GM21515 (cell line): ENCODE measurements at regions not wholly inside any gene's neighbourhood (a gene's known extent, or its start where the extent isn't known, plus 50 kb on each side); places are given as distances from the start of the nearest gene placed in this dataset.

Experiments
- ATAC-seq: cut with Tn5 transposase; IDR thresholded peaks from one replicate; pipeline ENCODE4 v1.9.1; 2021; ENCODE audit not compliant: unreplicated experiment

DNA sequence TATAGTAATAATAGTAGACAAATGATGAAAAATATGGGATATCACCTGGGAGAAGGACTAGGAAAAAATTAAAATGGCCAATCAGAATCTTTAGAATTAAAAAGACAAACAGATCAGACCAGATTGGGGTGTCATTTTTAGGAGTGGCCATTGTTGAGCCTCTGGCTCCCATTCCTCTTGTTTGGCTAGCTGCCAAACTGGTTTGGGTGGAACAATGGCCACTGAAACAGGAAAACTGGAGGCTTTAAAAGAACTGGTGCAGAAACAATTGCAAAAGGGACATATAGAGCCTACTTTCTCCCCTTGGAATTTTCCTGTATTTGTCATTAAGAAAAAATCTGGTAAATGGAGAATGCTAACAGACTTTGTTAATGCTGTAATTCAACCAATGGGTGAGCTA lies 294.8 kb upstream of the DKK2 start:
- ATAC-seq = no peak

GRCh38 chr4:107319386-107319785 lies 283.3 kb upstream of the DKK2 start:
- no peak for ATAC-seq

DNA sequence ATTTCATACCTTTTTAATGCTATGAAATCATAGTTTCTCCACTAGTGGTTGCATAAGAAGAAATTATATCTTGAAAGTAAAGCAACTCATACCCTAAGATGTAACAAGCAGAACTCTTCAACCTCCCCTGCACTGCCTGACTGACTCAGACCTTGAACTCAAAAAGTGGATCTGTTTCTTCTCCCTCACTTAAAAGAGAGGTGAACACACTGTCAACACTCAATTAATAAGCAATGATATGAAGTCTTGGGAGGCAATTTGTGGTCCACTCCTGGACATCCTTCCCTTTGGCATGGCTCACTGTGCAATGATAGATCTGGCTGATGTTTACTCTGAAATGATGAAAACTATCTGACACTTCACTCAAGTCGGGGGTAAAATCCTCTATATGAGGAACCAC lies 282.0 kb upstream of the DKK2 start:
- ATAC-seq = no peak

GRCh38 chr4:107317611-107318010 lies 281.5 kb upstream of the DKK2 start:
- ATAC-seq = no peak

DNA sequence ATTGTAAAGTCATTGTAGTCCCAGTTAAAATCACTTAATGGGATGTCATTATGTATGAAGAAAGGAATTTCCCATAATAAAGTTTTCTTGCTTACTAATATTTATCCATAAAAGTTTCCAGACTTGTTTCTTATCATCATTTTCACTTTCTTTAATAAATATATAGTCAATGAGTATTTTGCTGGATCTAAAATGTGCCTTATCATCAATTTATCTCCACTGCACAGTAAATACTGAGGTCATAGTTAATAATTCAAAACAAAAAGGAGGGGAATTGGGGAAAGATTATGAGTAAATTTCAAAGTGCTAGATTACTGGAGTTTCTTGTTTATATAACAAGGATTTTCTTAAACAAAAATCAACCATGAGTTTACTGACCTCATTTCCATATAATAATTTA lies 279.5 kb upstream of the DKK2 start:
- no peak for ATAC-seq

DNA sequence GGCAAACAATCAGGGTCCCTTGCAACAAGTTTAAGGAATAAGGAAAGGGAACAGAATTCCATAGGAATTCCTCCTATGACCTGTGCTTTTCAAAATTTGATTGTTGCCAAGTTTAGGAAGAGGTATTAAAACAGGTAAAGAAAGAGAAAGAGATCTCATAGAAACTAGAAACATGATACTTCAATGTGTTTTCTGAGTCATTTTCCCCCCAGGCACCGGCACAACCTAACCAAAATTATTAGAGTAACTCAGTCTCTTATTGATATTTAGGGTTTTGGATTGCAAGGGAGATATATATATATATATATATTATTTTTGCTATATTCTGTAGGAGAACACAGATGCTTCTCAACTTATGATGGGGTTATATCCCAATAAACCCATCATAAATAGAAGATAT lies 278.0 kb upstream of the DKK2 start:
- no peak for ATAC-seq

GRCh38 chr4:107312366-107312765 lies 276.3 kb upstream of the DKK2 start:
- ATAC-seq = no peak

DNA sequence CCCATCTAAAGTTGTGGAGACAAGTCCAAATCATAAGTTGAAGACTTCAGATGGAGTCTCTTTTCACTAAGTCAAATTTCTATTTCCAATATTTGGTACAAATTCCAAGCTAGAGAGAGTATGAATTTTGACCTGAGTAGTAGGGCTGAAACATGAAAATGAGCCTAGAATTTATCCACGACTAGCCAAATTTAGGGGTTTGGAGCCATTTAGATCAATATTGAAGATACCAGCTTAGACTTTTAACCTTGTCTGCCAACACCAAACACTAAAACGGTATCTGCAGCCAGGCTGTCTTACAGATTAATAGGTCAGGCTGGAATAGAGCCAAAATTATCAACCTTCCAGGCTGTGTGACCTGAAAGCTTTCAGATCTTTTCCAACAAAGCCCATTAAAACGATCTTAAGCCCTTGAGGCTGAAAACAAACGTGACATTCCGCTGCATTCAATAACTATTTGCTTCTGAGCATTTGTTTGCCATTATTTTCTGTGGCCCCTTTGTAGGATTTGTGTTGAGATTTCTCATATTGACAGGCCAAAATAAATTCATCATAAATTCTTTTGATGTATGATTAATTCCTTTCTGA lies 268.7 kb upstream of the DKK2 start:
- ATAC-seq = no peak

GRCh38 chr4:107299646-107300045 lies 263.5 kb upstream of the DKK2 start:
- no peak for ATAC-seq

DNA sequence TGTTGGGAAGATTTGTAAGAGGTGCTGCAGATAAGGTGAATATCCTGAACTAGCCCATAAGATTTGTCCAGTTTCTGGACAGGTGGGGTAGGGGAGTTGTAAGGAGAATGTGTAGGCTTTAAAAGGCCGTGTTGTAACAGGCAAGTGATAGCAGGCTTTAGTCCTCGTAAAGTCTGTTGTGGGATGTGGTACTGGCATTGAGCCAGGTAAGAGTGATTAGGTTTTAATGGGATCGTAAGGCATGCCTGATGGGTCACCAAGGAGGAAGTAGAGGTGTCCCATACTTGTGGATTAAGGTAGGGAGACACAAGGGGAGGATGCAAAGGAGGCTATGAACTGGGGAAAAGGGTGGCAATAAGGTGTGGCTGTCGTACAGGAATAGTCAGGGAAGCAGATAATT lies 256.9 kb upstream of the DKK2 start:
- ATAC-seq = no peak

DNA sequence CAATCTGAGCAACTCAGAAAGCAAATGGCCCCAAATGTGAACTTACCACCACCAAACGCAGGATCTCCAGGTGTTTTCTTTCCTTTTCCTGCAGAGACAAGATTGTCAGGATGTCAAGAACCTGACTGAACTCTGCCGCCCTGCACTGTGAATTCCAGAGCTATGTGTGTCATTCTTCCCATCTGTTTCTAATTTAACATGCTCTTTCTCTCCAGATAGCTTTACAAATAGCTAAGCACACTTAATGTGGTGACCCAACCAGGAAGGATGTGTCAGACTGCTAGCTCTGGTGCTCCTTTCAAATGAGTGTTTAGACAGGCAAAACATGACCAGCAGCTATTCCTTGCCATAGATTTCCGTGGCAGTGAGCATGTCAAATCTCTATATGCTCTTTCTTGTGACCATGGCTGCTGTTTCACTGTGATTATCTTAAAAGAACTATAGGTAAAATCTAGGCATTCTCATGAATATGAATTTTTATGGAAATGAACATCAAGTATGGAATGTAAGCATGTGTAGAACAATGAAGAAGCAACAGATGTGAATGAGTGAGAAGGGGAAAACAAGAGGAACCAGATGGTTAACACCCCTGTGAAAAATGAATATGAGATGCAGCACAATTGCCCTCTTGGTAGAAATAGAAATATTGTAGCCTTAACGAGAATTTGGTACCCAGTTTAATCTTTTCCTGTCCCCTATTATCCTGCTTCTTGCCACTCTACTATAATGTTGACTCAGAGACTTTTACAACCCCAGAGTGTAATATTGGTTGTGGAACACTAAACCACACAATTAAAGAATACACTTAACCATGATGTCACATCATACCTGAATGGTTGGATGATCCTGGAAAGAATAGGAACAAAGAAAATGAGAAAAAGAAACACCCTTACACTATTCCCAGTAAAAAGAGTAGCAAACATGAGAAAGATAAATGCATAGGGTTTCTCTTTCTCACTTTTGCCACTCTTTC lies 247.8 kb upstream of the DKK2 start:
- no peak for ATAC-seq

DNA sequence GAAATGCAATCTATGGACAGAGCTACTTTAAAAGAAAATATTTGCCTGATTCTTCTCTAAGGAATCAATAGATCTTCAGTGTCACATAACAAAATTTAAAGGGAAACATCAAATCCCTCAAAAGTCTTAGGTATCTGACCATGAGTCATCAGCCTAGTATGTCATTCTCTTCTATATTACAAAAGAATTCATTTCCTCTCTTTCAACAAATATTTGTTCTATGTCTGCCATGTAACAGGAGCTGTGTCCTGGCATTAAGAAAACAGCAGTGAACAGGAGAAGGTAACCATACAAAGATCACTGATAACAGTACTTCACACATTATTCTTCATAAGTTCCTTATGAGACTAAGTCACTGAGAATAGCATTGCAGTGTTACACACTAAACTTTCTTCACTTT lies 243.6 kb upstream of the DKK2 start:
- no peak for ATAC-seq

DNA sequence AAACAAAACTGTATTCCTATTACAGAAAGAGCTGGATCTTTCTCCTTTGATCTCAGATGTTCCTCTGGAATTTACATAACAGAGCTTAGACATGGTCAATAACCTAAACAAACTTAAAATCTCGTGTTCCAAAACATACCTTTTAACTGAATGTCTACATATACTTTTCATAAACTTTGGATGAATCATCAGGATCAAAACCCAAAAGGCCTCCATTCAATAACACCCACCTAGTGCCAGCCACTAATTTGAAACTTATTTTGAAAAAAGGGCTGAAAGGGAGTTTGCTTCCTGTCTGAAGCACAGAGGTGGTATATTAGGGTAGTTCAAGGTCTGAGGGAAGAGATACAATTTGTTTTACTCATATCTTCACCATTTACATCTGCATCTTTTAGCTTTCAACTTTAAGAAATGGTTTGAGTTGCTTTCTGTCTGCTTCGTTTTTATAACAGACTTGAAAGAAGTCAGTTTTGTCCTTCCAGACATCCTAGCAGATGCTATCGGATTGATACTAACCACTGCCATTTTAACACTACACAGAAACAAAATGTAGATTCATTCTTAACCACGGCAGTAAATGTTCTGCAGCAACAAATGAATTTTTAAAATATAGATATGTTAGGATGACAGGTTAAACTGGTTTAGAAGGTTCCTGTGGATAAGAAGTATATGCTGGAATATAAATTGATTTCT lies 242.8 kb upstream of the DKK2 start:
- ATAC-seq = no peak

DNA sequence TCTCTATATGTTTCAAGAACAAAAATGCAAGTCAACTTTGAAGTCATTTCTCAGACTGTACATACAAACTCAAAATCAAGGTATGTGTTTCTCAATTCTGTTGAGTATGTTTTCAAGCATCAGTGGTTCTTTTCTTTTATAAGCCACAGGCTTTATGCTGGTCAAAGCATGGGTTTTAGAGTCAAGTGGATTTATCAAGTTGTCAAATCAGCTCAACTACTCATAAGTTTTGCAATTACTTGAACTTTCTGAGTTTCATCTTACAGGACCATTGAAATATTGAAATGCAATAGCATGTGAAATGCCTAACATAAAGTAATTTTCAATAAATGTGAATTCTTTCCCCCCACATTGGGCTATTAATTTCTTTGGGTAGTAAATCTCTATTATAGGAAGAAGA lies 239.9 kb upstream of the DKK2 start:
- ATAC-seq = no peak

DNA sequence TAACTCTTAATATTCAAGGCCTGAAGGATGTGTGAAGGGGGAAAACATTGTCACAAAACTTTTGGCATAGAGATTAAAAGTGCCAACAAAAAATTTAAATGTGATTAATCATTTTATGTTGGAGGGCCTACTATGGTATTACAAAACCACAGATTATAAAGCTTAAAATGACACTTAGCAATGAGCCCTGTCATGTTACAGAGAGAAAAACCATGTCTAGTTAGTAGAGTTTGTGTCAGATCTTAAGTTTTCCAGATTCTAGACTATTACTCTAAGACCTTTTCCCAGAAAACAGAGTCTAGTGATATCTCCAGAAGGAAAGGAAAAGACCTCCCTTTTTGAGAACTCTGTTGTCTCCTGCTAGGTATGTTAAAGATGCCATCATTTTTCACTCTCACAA lies 239.1 kb upstream of the DKK2 start:
- ATAC-seq = no peak

GRCh38 chr4:107270614-107271013 lies 234.5 kb upstream of the DKK2 start:
- ATAC-seq = no peak

DNA sequence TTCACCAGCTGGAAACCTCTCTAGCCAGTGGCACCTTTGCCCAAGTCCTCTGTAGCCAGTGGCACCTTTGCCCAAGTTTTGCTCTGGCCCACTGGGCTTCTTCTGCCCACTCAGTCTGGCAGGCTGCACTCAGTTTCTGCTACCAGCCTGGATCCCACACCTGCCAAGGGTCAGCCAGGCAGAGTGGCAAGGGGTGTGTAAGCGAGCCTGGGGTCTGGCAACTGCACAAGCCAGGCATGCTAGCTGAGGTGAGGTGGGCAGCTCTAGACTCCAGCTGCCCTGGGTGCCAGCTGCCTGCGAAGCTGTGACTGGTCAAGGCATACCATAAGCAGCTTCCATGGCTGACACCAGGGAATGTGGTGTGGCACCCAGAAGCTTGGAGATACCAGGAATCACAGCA lies 233.1 kb upstream of the DKK2 start:
- no peak for ATAC-seq

- no peak for ATAC-seq
Observed at GRCh38 chr4:107265859-107266258, 229.7 kb upstream of the DKK2 start.

DNA sequence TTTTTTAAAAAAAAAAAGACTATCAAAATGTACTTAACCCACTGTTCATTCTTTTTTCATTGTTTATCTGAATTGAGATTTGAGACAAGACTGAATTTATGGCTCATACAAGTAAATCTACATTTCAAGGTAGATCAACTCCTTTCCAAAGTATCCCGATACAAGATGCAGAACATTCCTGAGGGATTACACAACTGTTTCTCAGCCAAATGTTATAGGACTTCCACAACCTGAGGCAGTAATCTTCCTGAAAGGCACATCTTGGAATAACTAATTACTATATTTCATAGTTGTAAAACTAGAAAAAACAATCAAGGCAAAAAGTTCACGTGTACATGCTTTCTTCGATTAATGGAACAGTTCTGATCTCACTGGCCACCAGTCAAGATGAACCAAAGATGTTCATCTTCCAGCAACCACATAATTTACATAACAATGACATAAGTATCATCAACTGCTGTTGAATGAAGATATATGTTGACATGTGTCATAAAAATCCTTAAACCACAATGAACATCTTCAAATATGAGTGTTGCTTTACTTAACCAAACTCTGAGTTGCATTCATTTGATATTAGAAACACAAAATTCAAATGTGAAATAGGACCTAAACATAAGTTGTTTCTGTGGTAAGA lies 225.2 kb upstream of the DKK2 start:
- ATAC-seq = no peak

DNA sequence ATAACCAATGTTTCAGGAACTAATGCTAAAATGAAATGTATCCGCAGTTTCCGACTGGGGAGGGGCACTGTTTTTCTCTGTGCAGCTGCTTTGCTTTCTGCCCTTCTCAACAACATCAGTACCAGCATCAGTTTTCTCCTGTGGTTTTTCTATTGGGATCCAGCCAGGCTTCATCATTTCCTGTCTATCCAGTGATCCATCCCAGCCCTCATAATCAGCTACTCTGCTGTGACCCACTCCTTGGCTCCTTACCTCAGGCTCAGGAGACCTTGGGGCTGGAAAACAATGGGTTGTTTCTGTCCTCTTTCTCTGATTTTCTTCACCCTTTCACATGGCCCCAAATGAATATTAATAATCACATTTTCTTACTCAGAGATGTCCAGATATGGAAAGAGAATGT lies 222.2 kb upstream of the DKK2 start:
- ATAC-seq = no peak

- ATAC-seq = no peak
Observed at GRCh38 chr4:107255596-107255995, 219.5 kb upstream of the DKK2 start.

DNA sequence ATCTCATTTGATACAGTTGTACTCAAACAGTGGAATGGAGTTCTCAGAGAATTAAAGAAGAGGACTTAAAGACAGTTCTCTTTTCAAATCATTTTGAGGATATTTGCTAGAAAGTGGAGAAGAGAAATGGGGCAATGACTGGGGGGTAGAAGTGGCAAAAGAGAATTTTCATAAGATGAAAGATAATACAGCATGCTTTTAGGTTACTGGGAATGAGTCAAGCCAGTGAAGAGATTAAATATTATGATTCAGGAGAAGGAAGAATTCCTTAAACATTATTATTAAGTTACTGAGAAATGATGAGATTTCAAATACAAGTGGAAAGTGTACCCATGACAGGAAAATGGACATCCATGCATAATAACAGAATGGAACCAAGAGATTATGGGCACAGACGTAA lies 219.0 kb upstream of the DKK2 start:
- no peak for ATAC-seq
